ENCODE measurements at regions not wholly inside any gene's neighbourhood (a gene's known extent, or its start where the extent isn't known, plus 50 kb on each side); places are given as distances from the start of the nearest gene placed in this dataset.

DNA sequence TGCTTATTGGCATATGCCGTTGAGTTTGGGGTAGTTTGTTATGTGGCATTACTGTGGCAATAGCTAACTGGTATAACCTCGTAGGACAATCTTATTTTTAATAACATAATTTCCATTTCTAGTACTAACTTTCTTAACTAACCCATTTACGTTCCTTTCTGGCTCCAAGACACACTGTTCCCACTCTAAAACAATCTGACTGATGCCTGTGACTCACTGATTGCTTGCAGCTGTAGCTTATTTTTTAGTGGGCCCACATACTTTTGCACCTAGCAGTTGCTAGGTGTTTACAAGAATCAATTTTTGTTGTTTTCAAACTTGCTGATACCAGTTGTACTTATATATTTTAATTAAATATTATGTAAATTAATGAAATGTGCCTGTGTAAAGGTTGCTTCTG is 52.2 kb downstream of the FAT3 start:
- DNase-seq = no peak

GRCh38 chr11:92277871-92278270 is 53.3 kb downstream of the FAT3 start:
- no peak for DNase-seq

DNA sequence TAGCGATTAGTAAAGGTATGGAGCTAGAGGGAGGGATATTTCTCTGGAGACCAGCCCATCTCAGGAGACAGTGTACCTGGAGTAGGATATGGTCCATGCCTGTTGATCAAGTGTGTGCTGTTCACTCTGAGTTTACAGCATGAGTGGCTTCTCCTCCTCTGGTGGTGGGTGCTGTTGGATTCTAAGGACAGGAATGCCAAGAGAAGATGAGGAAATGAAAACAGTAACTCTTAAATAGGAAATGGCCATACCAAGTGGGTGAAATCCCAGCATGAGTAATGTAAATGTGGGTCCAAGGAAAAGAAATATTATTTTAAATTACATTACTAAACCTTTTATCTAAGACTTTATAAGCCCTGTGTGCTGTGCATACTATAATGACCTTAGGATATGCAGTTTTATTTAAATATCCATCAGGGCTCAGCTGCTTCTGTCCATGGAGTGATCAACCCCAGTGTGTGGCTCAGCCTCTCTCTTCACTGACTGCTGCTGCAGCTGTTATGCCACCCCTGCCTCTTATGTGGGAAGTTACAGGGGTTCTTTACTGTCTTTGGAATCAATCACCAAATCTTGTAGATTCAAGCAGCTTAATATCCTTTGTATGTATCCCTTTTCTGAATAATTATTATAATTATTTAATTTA is 54.3 kb downstream of the FAT3 start:
- no peak for DNase-seq

GRCh38 chr11:92284107-92284506 is 59.5 kb downstream of the FAT3 start:
- no peak for DNase-seq

GRCh38 chr11:92284558-92284957 is 59.9 kb downstream of the FAT3 start:
- DNase-seq = no peak

GRCh38 chr11:92285776-92286175 is 61.2 kb downstream of the FAT3 start:
- no peak for DNase-seq

GRCh38 chr11:92286709-92287108 is 62.1 kb downstream of the FAT3 start:
- no peak for DNase-seq

DNA sequence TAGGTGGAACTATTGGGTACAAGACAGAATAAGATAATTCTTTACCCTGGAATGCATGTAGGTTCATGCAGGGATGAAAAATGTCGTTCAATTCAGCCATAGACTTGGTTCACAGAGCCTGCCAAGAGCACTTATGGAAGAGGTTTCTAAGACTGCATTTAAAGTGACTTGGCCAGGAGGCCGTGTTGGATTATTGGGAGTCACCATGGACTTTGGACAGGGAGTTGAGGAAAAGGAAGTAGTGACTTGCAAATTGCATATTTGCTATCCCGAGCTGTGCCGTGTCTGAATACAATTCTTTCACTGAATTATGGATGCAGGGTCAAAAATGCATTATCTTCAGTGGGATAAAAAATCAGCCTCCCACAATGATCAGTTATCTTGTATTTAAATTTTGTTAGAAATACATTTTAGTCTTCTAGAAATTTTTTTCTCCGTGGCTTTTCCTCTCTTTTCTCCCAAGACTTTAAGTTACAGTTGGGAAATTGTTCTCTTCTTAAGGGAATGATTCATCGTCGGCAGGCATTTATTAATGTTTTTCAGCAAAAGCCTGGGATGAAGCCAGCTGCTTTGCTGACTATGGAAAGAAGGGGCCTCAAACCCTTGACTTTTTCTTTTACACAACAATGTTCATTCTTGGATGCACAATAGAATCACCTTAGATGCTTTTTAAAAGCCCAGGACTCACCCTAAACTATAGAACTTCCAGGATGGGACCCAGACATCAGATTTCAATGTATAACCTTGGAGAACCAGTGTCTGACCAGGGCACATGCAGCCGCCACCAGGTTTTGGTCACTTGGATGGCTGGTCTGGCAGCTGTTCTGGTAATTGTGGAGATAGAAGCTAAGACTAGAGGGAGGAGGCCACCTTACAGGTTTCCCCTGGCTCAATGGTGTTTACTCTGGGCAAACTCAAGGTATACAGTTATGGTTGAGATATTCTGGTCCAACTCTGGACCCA is 70.8 kb downstream of the FAT3 start:
- DNase-seq = no peak

GRCh38 chr11:92296138-92296515 is 71.5 kb downstream of the FAT3 start:
- DNase-seq = no peak

GRCh38 chr11:92297567-92298553 is 73.2 kb downstream of the FAT3 start:
- DNase-seq = peak in 1 of 2 experiments; percentile 23

DNA sequence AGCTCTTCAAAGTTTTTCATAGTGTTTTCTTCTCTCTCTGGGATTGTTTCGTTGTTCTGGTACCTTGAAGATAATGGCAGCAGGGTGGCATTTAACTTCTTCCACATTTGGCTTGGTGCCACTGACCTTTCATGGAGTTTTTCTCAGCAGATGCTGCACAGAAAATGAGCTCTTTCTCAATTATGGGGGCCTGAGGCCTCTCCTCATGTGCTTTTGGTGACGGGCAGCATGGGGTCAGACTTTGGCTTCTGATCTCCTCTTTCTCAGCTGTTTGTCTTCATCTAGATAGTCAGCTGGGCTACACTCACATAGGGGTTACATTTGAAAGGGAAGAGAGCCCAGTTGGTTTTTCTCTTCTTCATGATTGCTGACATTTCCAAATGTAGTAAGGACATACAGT is 76.3 kb downstream of the FAT3 start:
- DNase-seq = no peak

GRCh38 chr11:92302770-92303169 is 78.2 kb downstream of the FAT3 start:
- no peak for DNase-seq

DNA sequence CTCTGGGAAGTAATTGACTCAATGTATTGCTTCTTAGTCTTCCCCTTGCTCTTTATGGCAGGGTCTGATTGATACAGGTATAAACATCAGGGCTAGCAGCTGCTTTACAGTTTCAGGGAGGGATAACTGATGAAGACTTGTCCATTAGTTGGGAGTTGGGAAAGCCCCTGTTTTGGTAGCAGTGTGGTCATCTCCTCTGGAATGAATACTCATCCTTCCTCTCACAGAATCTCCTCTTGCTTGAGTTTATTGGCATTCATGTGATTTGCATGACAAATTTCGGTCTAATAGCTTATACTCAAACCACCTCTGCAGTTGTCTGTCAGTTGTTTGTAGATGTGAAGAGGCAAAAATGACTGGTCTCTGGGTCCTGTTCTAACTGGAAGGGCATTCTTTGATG is 79.7 kb downstream of the FAT3 start:
- DNase-seq = no peak

DNA sequence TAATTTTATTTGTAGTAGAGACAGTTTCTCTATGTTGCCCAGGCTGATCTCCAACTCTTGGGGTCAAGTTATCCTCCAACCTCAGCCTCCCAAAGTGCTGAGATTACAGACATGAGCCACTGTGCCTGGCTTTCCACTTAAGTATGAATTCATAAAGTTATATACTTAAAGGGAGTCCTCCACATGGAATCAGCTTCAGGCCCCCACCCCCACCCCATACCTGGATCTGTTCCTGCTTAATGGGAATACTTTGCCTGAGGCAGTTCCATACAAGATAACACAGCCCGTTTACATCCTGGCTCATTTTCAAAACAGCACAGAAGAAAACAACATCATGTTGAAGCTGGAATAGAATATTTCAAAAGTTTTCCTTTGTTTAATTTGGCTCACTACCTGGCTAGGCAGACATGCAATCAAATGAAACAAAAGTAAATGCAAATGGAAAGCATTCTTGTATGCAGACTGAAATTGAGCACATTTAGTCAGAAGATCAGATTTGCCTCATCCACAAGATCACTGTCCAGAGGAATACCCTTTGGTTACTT is 82.4 kb downstream of the FAT3 start:
- DNase-seq = no peak

DNA sequence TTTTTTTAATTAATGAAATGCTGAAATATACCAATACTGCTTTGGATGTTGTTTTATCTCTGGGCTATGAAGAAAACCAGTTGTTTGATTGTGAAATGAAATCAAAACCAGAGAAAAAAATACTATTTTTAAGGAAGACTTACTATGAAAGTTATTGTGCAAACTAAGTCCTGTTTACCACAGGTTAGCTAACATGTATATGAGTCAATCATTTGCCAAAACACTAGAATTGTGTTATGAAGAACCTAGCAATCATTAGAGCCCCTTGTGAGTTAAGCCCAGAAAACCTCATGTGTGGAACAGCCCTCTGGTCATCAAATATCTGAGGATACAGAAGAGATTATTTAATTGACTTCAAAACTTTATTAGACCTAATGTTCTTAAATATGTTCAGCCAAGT is 83.7 kb downstream of the FAT3 start:
- no peak for DNase-seq

GRCh38 chr11:92311616-92312449 is 87.2 kb downstream of the FAT3 start:
- no peak for DNase-seq

DNA sequence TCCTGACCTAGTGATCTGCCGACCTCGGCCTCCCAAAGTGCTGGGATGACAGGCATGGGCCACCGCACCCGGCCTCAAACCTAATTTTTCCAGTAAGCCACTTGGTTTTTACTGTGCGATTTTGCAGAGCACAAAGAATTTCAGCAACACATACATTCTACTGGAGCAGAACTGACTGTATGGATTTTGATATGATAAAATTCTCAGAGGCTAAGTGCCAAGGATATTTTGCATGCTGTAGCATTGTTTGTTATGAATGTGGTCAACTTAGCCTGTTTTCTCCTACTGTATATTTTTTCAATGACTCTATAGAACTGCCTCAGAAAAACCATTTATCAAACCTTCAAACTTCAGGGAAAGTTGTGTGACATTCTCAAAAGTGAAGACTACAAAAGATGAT is 89.2 kb downstream of the FAT3 start:
- no peak for DNase-seq

DNA sequence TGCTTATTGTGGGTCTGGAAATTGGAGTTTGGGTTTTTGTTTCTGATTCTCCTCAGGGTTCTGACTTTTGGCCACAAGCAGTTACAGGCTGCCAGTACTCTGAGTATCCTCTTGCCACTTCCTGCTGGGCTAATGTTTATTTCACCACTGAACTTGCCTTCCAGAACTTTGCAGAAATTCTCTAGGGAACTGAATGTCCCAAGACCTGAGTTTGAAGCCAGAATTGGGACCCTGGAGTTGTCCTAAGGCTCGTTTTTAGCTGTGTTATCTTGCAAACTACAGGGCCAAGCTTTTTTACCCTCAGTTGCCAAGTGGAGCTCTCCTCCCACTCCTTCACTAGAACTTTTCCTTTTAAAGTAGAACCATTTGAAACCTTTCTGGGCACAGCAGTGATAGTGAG is 89.9 kb downstream of the FAT3 start:
- DNase-seq = no peak

DNA sequence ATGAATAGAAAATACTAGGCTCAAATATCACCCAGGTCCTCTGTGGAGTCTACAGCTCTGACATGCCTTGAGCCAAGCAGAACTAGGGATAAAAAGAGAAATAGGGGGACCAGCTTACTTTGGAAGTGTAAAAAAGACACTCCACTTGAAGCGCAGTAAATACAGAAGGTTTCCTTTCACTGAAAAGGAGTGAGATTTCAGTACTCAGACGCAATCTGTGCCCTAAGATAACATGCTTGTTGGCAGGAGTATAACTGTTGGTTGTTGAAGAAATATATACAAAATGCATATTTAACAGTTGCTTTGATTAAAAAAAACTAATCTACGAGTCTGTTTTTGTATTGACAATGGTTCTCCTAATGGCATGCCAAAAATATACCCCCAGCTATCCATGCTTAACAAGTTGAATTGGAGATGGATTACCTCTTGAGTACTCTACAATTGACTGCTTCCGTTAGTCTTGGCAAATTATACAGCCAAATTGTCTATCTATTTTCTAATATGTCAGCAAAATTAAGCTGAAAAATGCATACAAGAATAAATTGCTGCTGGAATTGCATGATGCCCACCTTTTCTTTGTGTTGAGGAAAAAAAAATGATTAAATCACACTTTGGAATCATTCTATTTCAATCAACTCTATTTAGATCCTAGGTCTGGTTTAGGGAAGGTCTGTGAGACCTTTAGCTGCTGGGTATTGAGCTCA is 91.6 kb downstream of the FAT3 start:
- no peak for DNase-seq

GRCh38 chr11:92317222-92317621 is 92.6 kb downstream of the FAT3 start:
- DNase-seq = no peak

GRCh38 chr11:92317721-92318120 is 93.1 kb downstream of the FAT3 start:
- no peak for DNase-seq

All from NCI-H524 (cell line).